ENCODE measurements at regions not wholly inside any gene's neighbourhood (a gene's known extent, or its start where the extent isn't known, plus 50 kb on each side); places are given as distances from the start of the nearest gene placed in this dataset.

DNA sequence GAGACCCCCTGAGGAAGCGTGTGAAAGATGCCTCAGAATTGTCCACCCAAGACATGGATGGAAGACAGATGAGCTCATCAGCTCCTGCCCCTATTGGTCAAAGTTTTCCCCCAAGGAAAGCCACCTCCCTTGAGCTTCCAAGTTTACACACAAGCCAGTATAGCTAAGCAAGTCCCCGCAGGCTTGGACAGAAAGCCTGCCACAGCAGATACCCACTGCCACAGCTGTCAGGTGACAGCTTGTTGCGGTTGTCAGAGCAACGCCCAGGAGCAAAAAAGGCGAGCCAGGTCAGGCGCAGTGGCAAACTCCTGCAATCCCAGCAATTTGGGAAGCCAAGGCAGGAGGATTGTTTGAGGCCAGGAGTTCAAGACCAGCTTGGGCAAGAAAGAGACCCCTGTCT, 60.9 kb upstream of the IFNAR2 start:
- H3K27ac ChIP-seq (ENCODE audit: low read depth in 2 of 2, low read length in 1 of 2) = no peak overlapping the region
- TF ChIP-seq FOSL2 (IDR thresholded peaks at IDR 0.05; ENCODE audit: borderline replicate concordance, low read depth) (no peak), SIN3A (IDR thresholded peaks at IDR 0.05; ENCODE audit: borderline replicate concordance, low read depth, low read length) (no peak)
- TF ChIP-seq, protein P1, sequence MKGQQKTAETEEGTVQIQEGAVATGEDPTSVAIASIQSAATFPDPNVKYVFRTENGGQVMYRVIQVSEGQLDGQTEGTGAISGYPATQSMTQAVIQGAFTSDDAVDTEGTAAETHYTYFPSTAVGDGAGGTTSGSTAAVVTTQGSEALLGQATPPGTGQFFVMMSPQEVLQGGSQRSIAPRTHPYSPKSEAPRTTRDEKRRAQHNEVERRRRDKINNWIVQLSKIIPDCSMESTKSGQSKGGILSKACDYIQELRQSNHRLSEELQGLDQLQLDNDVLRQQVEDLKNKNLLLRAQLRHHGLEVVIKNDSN (IDR thresholded peaks at IDR 0.05; ENCODE audit: borderline replicate concordance, low read depth) = no peak
- no peaks in the 10 kb centered on the region for H3K36me3 ChIP-seq (replicated peaks in 1 of 2; ENCODE audit: control insufficient read depth in 1 of 2, insufficient read depth in 2 of 2, low read length in 1 of 2)
- no peaks in the 10 kb centered on the region for H3F3A ChIP-seq (replicated peaks; ENCODE audit: insufficient read depth)
- no peak for DNase-seq
- H3K9me2 ChIP-seq = no peaks in the 10 kb centered on the region
- no peak overlapping the region for H2AFZ ChIP-seq (ENCODE audit: low read depth)
- H4K20me1 ChIP-seq (ENCODE audit: insufficient read depth) = no peaks in the 10 kb centered on the region
- H3K9me3 ChIP-seq = no peaks in the 10 kb centered on the region
- CTCF ChIA-PET = interaction anchor here (1.2 kb wide), 2 partner anchors 28 to 325 kb away, joined by 3 read pairs; no protein-coding TSS in a partner anchor
- WGBS (ENCODE audit: low lambda C conversion rate) = 1% methylated on average over 6 of the region's 6 CpGs
- POLR2A ChIA-PET = no interaction called here
- no peaks in the 10 kb centered on the region for H3K79me2 ChIP-seq (ENCODE audit: insufficient read depth)
- H3K4me2 ChIP-seq = no peak overlapping the region
- no peak overlapping the region for H3K9ac ChIP-seq
- H3K4me1 ChIP-seq (ENCODE audit: control insufficient read depth in 1 of 2, insufficient read depth in 2 of 2, low read depth in 1 of 2, low read length in 1 of 2) = no peaks in the 10 kb centered on the region
- peaks cover 54% of the 10 kb centered on the region for H3K27me3 ChIP-seq (ENCODE audit: insufficient read depth)
- H3K4me3 ChIP-seq (ENCODE audit: low read depth in 2 of 2, low read length in 1 of 2) = no peak overlapping the region

DNA sequence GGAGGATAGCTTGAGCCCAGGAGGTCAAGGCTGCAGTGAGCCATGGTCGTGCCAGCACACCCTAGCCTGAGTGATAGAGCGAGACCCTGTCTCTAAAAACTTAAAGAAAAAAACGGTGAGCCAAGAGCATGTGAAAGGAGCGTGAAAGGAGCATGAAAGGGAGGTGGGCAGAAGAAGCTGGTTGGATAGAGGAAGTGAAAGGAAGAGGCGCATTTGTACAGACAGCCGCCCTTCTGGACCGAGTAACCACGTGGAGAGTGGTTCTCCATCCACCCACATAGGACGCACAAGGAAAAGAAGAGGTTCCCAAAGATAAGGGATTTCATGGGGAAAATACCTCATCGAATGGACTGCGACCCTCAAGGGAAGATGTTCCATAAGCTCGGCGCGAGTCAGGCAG, 60.4 kb upstream of the IFNAR2 start:
- H3K9me2 ChIP-seq = no peaks in the 10 kb centered on the region
- H3K36me3 ChIP-seq (replicated peaks in 1 of 2; ENCODE audit: control insufficient read depth in 1 of 2, insufficient read depth in 2 of 2, low read length in 1 of 2) = no peaks in the 10 kb centered on the region
- H3K27me3 ChIP-seq (ENCODE audit: insufficient read depth) = peaks cover 56% of the 10 kb centered on the region
- no peaks in the 10 kb centered on the region for H4K20me1 ChIP-seq (ENCODE audit: insufficient read depth)
- no peak overlapping the region for H3K4me2 ChIP-seq
- H3F3A ChIP-seq (replicated peaks; ENCODE audit: insufficient read depth) = no peaks in the 10 kb centered on the region
- no peak for TF ChIP-seq RFX5 (IDR thresholded peaks at IDR 0.05; ENCODE audit: low read length)
- no peak for TF ChIP-seq IRF3 (IDR thresholded peaks at IDR 0.05; ENCODE audit: low read depth, low read length)
- no peak for TF ChIP-seq FOSL2 (IDR thresholded peaks at IDR 0.05; ENCODE audit: borderline replicate concordance, low read depth)
- TF ChIP-seq JUND (IDR thresholded peaks at IDR 0.05) = no peak
- ChIA-PET CTCF (interaction anchor here (1.2 kb wide), 2 partner anchors 28 to 325 kb away, joined by 3 read pairs; no protein-coding TSS in a partner anchor), POLR2A (no interaction called here)
- H3K27ac ChIP-seq (ENCODE audit: low read depth in 2 of 2, low read length in 1 of 2) = no peak overlapping the region
- no peak overlapping the region for H2AFZ ChIP-seq (ENCODE audit: low read depth)
- no peaks in the 10 kb centered on the region for H3K79me2 ChIP-seq (ENCODE audit: insufficient read depth)
- no peak overlapping the region for H3K4me3 ChIP-seq (ENCODE audit: low read depth in 2 of 2, low read length in 1 of 2)
- WGBS (ENCODE audit: low lambda C conversion rate) = 24% methylated on average over 14 of the region's 14 CpGs
- H3K9me3 ChIP-seq = no peaks in the 10 kb centered on the region
- H3K9ac ChIP-seq = no peak overlapping the region
- no peaks in the 10 kb centered on the region for H3K4me1 ChIP-seq (ENCODE audit: control insufficient read depth in 1 of 2, insufficient read depth in 2 of 2, low read depth in 1 of 2, low read length in 1 of 2)
- DNase-seq = no peak

DNA sequence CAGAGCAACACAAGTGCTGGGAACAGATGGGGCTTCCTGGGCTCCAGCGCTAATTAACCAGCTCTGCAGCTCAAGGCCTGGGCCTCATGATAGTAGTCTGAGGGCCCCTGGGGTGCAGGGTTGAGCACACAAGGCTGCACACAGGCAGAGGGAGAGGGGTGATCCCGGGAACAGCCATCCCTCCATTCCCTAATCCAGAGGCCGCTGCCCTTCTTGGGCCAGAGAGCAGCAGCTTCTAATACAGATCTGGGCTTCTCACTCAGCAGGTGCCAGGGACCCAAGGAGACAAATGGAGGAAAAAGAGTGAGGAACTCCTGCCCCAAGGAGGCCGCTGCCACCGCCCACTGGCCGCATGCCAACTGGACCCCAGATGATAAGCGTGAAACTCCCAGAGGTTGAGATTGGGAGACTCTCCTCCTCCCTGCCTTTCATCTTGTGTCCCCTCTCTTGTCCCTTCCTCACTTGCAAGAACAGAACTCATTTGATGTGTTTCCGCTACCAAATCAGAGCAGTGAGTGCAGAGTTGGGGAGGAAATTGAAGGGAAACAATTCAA, 58.0 kb upstream of the IFNAR2 start:
- Histone ChIP-seq H3K36me3 (replicated peaks in 1 of 2; ENCODE audit: control insufficient read depth in 1 of 2, insufficient read depth in 2 of 2, low read length in 1 of 2) (no peaks in the 10 kb centered on the region), H3K4me1 (ENCODE audit: control insufficient read depth in 1 of 2, insufficient read depth in 2 of 2, low read depth in 1 of 2, low read length in 1 of 2) (no peaks in the 10 kb centered on the region), H3F3A (replicated peaks; ENCODE audit: insufficient read depth) (no peaks in the 10 kb centered on the region), H3K9me3 (no peaks in the 10 kb centered on the region), H4K20me1 (ENCODE audit: insufficient read depth) (no peaks in the 10 kb centered on the region), H3K4me2 (no peak overlapping the region), H3K9me2 (no peaks in the 10 kb centered on the region), H3K9ac (no peak overlapping the region), H2AFZ (ENCODE audit: low read depth) (no peak overlapping the region), H3K27me3 (ENCODE audit: insufficient read depth) (peaks cover 58% of the 10 kb centered on the region), H3K4me3 (ENCODE audit: low read depth in 2 of 2, low read length in 1 of 2) (no peak overlapping the region), H3K27ac (ENCODE audit: low read depth in 2 of 2, low read length in 1 of 2) (no peak overlapping the region), H3K79me2 (ENCODE audit: insufficient read depth) (no peaks in the 10 kb centered on the region)
- ChIA-PET CTCF (interaction anchor here (1.6 kb wide), 1 partner anchor 25 kb away, joined by 10 read pairs; no protein-coding TSS in a partner anchor), POLR2A (no interaction called here)
- 12% methylated on average over 8 of the region's 8 CpGs for WGBS (ENCODE audit: low lambda C conversion rate)
- no peak for DNase-seq
- TF ChIP-seq RCOR1 (IDR thresholded peaks at IDR 0.05; ENCODE audit: low read length) = no peak
- TF ChIP-seq RFX5 (IDR thresholded peaks at IDR 0.05; ENCODE audit: low read length) = no peak
- TF ChIP-seq EZH2phosphoT487 (IDR thresholded peaks at IDR 0.05; ENCODE audit: borderline replicate concordance, low read depth) = no peak
- TF ChIP-seq USF2 (IDR thresholded peaks at IDR 0.05; ENCODE audit: borderline replicate concordance, low read depth, low read length) = no peak
- no peak for TF ChIP-seq TEAD4 (IDR thresholded peaks at IDR 0.05; ENCODE audit: borderline replicate concordance, insufficient read depth)
- TF ChIP-seq FOXJ3 (CRISPR knock-in tag; IDR thresholded peaks at IDR 0.05) = no peak
- no peak for TF ChIP-seq RXRA (IDR thresholded peaks at IDR 0.05; ENCODE audit: borderline replicate concordance, low read depth)
- TF ChIP-seq CTCF (IDR thresholded peaks at IDR 0.05) = no peak
- TF ChIP-seq, protein P1 (IDR thresholded peaks at IDR 0.05; ENCODE audit: borderline replicate concordance, low read depth) = no peak
- no peak for TF ChIP-seq EP300 (IDR thresholded peaks at IDR 0.05; ENCODE audit: borderline replicate concordance in 1 of 2, low read depth in 1 of 2, low read length in 1 of 2)
- no peak for TF ChIP-seq SIN3A (IDR thresholded peaks at IDR 0.05; ENCODE audit: borderline replicate concordance, low read depth, low read length)
- no peak for TF ChIP-seq FOSL2 (IDR thresholded peaks at IDR 0.05; ENCODE audit: borderline replicate concordance, low read depth)
